A549 (cell line): ENCODE measurements at regions not wholly inside any gene's neighbourhood (a gene's known extent, or its start where the extent isn't known, plus 50 kb on each side); places are given as distances from the start of the nearest gene placed in this dataset.

ENCODE experiments used
- CEBPB ChIP-seq, 2 experiments: fragments of >200 bp in 1 of 2; sonication (Bioruptor Twin) in 1 of 2; formaldehyde crosslinking in 1 of 2; IDR thresholded peaks; 2 replicates each; pipeline ENCODE4 v1.6.1; 2012 to 2016
- MYC ChIP-seq: IDR thresholded peaks from 2 replicates; pipeline ENCODE4 v1.6.1; 2012; ENCODE audit warnings: mild to moderate bottlenecking, inconsistent platforms, low read length, improper control_type of control experiment, borderline replicate concordance
- TF ChIP-seq, protein P1 (sequence below): fragments of >200 bp; sonication (Bioruptor Twin); formaldehyde crosslinking; IDR thresholded peaks from 3 replicates; pipeline ENCODE4 v1.5.1; 2016

DNA sequence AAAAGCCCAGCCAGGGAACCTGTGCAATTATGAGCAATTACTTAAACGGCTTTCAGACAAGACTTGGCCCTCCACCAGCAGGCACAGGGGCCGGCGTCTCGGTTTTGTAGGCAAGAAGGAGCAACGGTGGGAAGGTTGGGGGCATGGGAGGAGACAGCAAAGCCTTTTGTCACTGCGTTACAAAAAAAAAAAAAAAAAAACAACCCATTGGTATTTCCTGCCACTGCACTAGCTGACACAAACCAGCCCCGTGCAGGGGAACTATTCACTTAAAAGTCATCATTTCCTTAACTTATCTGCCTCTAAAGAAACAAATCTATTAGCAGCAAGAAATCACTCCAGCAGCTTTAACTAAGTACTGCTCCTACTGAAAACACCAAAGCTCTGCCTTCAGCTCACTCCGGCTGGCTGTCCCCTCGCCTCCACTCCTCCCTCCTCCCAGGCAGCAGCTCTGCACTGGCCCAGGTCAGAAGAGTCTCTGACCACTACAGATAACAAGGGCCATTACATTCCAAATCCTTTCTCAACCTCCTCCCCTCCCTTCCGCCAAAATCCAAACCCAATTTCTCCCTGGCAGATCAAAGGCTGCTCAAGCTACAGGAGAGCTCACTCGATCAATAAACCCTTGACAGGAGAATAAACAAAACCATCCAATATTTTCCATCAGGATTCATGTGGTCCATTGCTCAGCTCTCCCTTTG lies 105.2 kb upstream of the CDKN3 start:
- TF ChIP-seq CEBPB (IDR thresholded peaks at IDR 0.05) (no peak), MYC (no peak)
- TF ChIP-seq, protein P1, sequence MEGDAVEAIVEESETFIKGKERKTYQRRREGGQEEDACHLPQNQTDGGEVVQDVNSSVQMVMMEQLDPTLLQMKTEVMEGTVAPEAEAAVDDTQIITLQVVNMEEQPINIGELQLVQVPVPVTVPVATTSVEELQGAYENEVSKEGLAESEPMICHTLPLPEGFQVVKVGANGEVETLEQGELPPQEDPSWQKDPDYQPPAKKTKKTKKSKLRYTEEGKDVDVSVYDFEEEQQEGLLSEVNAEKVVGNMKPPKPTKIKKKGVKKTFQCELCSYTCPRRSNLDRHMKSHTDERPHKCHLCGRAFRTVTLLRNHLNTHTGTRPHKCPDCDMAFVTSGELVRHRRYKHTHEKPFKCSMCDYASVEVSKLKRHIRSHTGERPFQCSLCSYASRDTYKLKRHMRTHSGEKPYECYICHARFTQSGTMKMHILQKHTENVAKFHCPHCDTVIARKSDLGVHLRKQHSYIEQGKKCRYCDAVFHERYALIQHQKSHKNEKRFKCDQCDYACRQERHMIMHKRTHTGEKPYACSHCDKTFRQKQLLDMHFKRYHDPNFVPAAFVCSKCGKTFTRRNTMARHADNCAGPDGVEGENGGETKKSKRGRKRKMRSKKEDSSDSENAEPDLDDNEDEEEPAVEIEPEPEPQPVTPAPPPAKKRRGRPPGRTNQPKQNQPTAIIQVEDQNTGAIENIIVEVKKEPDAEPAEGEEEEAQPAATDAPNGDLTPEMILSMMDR: no peak
